ENCODE measurements at regions not wholly inside any gene's neighbourhood (a gene's known extent, or its start where the extent isn't known, plus 50 kb on each side); places are given as distances from the start of the nearest gene placed in this dataset.

- Mint-ChIP-seq H3K4me1 (ENCODE audit: low read depth, unreplicated experiment) (peaks cover 35% of the 10 kb centered on the region), H3K9me3 (ENCODE audit: unreplicated experiment) (no peaks in the 10 kb centered on the region), H3K27ac (ENCODE audit: unreplicated experiment) (no peak overlapping the region), H3K4me3 (ENCODE audit: unreplicated experiment) (no peak overlapping the region), H3K36me3 (ENCODE audit: insufficient read depth, unreplicated experiment) (no peaks in the 10 kb centered on the region), H3K27me3 (ENCODE audit: insufficient read depth, unreplicated experiment) (no peaks in the 10 kb centered on the region)
- Histone ChIP-seq H3K27me3 (replicated peaks; ENCODE audit: control insufficient read depth, insufficient read depth, low read length) (no peaks in the 10 kb centered on the region), H3K36me3 (ENCODE audit: control insufficient read depth, insufficient read depth, low read length) (no peaks in the 10 kb centered on the region), H3K4me3 (ENCODE audit: low read depth, low read length) (no peak overlapping the region), H3K9me3 (no peaks in the 10 kb centered on the region), H3K4me1 (peaks cover 60% of the 10 kb centered on the region)
- ChIA-PET POLR2A (interaction anchor here (0.6 kb wide), 1 partner anchor 39 kb away, joined by 3 read pairs; no protein-coding TSS in a partner anchor), CTCF (no interaction called here)
- no TSS peak for BruUV-seq (replicated peaks)
- DNase-seq = no peak
- TF ChIP-seq CTCF (IDR thresholded peaks at IDR 0.05; ENCODE audit: insufficient read depth in 1 of 2, low read depth in 1 of 2, low read length in 1 of 2, severe bottlenecking in 1 of 2, unreplicated experiment in 1 of 2) = no peak
- intact Hi-C loops (cut with micrococcal nuclease; ENCODE audit: unreplicated experiment) = no loop called here
Measured at GRCh38 chr5:74406844-74407243, 233.7 kb downstream of the ENC1 start.

GRCh38 chr5:74405593-74405992 is 234.9 kb downstream of the ENC1 start:
- no TSS peak for BruUV-seq (replicated peaks)

GRCh38 chr5:74404574-74405508 is 235.7 kb downstream of the ENC1 start:
- CTCF ChIA-PET = no interaction called here
- intact Hi-C loops (cut with micrococcal nuclease; ENCODE audit: unreplicated experiment) = no loop called here
- no peak overlapping the region for H3K4me3 Mint-ChIP-seq (ENCODE audit: unreplicated experiment)
- H3K9me3 Mint-ChIP-seq (ENCODE audit: unreplicated experiment) = no peaks in the 10 kb centered on the region
- DNase-seq = no peak
- POLR2A ChIA-PET = no interaction called here
- Histone ChIP-seq H3K36me3 (ENCODE audit: control insufficient read depth, insufficient read depth, low read length) (no peaks in the 10 kb centered on the region), H3K4me1 (peaks cover 44% of the 10 kb centered on the region), H3K27me3 (replicated peaks; ENCODE audit: control insufficient read depth, insufficient read depth, low read length) (no peaks in the 10 kb centered on the region), H3K4me3 (ENCODE audit: low read depth, low read length) (no peak overlapping the region), H3K9me3 (no peaks in the 10 kb centered on the region)
- no peak overlapping the region for H3K27ac Mint-ChIP-seq (ENCODE audit: unreplicated experiment)
- no peaks in the 10 kb centered on the region for H3K36me3 Mint-ChIP-seq (ENCODE audit: insufficient read depth, unreplicated experiment)
- no TSS peak for BruUV-seq (replicated peaks)
- H3K4me1 Mint-ChIP-seq (ENCODE audit: low read depth, unreplicated experiment) = peaks cover 32% of the 10 kb centered on the region
- no peak for TF ChIP-seq CTCF (IDR thresholded peaks at IDR 0.05; ENCODE audit: insufficient read depth in 1 of 2, low read depth in 1 of 2, low read length in 1 of 2, severe bottlenecking in 1 of 2, unreplicated experiment in 1 of 2)
- no peaks in the 10 kb centered on the region for H3K27me3 Mint-ChIP-seq (ENCODE audit: insufficient read depth, unreplicated experiment)

More at GRCh38 chr5:74405593-74405992, 234.9 kb downstream of the ENC1 start:
- no peaks in the 10 kb centered on the region for H3K9me3 ChIP-seq
- ChIA-PET CTCF (no interaction called here), POLR2A (no interaction called here)
- Mint-ChIP-seq H3K9me3 (ENCODE audit: unreplicated experiment) (no peaks in the 10 kb centered on the region), H3K27ac (ENCODE audit: unreplicated experiment) (no peak overlapping the region), H3K4me1 (ENCODE audit: low read depth, unreplicated experiment) (peaks cover 33% of the 10 kb centered on the region), H3K27me3 (ENCODE audit: insufficient read depth, unreplicated experiment) (no peaks in the 10 kb centered on the region), H3K4me3 (ENCODE audit: unreplicated experiment) (no peak overlapping the region), H3K36me3 (ENCODE audit: insufficient read depth, unreplicated experiment) (no peaks in the 10 kb centered on the region)
- DNase-seq = no peak
- intact Hi-C loops (cut with micrococcal nuclease; ENCODE audit: unreplicated experiment) = no loop called here
- no peak for TF ChIP-seq CTCF (IDR thresholded peaks at IDR 0.05; ENCODE audit: insufficient read depth in 1 of 2, low read depth in 1 of 2, low read length in 1 of 2, severe bottlenecking in 1 of 2, unreplicated experiment in 1 of 2)
- H3K27me3 ChIP-seq (replicated peaks; ENCODE audit: control insufficient read depth, insufficient read depth, low read length) = no peaks in the 10 kb centered on the region
- no peak overlapping the region for H3K4me3 ChIP-seq (ENCODE audit: low read depth, low read length)
- H3K4me1 ChIP-seq = peaks cover 52% of the 10 kb centered on the region
- H3K36me3 ChIP-seq (ENCODE audit: control insufficient read depth, insufficient read depth, low read length) = no peaks in the 10 kb centered on the region
